Adrenal gland (tissue), 5 donors: ENCODE measurements at regions not wholly inside any gene's neighbourhood (a gene's known extent, or its start where the extent isn't known, plus 50 kb on each side); places are given as distances from the start of the nearest gene placed in this dataset.

Experiments used
- POLR2A ChIP-seq, 2 donors: fragments of 450-650 bp; IDR thresholded peaks; one replicate each; pipeline ENCODE4 v1.6.1; 2017; ENCODE audit warnings: antibody characterized with exemption in 2 of 2, mild to moderate bottlenecking in 2 of 2, moderate library complexity in 1 of 2
- TF ChIP-seq, protein P1 (sequence below), 6 experiments: fragments of 450-650 bp in 4 of 6; fragments of 200-600 bp in 2 of 6; sonication (generic) in 1 of 6; IDR thresholded peaks; 1 replicate in 5 of 6; 2 replicates in 1 of 6; pipeline versions ENCODE4 v1.5.1 to v1.8.0; 2016 to 2021; ENCODE audit warnings: antibody characterized with exemption in 6 of 6, mild to moderate bottlenecking in 2 of 6, moderate library complexity in 1 of 6
- donor health status: DM: no; HTN: no; CAD: no.

- TF ChIP-seq, protein P1, sequence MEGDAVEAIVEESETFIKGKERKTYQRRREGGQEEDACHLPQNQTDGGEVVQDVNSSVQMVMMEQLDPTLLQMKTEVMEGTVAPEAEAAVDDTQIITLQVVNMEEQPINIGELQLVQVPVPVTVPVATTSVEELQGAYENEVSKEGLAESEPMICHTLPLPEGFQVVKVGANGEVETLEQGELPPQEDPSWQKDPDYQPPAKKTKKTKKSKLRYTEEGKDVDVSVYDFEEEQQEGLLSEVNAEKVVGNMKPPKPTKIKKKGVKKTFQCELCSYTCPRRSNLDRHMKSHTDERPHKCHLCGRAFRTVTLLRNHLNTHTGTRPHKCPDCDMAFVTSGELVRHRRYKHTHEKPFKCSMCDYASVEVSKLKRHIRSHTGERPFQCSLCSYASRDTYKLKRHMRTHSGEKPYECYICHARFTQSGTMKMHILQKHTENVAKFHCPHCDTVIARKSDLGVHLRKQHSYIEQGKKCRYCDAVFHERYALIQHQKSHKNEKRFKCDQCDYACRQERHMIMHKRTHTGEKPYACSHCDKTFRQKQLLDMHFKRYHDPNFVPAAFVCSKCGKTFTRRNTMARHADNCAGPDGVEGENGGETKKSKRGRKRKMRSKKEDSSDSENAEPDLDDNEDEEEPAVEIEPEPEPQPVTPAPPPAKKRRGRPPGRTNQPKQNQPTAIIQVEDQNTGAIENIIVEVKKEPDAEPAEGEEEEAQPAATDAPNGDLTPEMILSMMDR (IDR thresholded peaks at IDR 0.05), result no peak
- no peak for TF ChIP-seq POLR2A (IDR thresholded peaks at IDR 0.05)
Observed at GRCh38 chr2:167869200-167869599, 378.2 kb downstream of the STK39 start.
